ENCODE measurements at regions not wholly inside any gene's neighbourhood (a gene's known extent, or its start where the extent isn't known, plus 50 kb on each side); places are given as distances from the start of the nearest gene placed in this dataset.

- no peak for DNase-seq (ENCODE audit: low spot score)
- H3K36me3 ChIP-seq (replicated peaks in 1 of 2; ENCODE audit: control insufficient read depth in 2 of 2, insufficient read depth in 2 of 2, low read length in 2 of 2), result no peaks in the 10 kb centered on the region
- no peak overlapping the region for H3K4me2 ChIP-seq (ENCODE audit: insufficient read depth, low read length, poor library complexity, severe bottlenecking)
- no peak overlapping the region for H2AFZ ChIP-seq (ENCODE audit: low read length)
- H2BK120ac ChIP-seq (ENCODE audit: low read depth, low read length), result no peak overlapping the region
- no CpG with 5 or more reads among the region's 2 CpGs for WGBS, 2 donors (ENCODE audit: extremely low coverage in 2 of 2, insufficient read length in 2 of 2, insufficient replicate concordance in 1 of 2)
- no peak overlapping the region for H2AK5ac ChIP-seq (ENCODE audit: low read depth, low read length)
- H3K27me3 ChIP-seq (ENCODE audit: control insufficient read depth in 3 of 3, insufficient read depth in 3 of 3, low read depth in 1 of 3, low read length in 3 of 3), result no peaks in the 10 kb centered on the region
- no peak overlapping the region for H4K91ac ChIP-seq (ENCODE audit: low read depth, low read length, poor library complexity)
- no peak overlapping the region for H3K23ac ChIP-seq (ENCODE audit: low read depth, low read length, poor library complexity)
- no peaks in the 10 kb centered on the region for H3K79me1 ChIP-seq (ENCODE audit: low read depth, low read length)
- H3K4ac ChIP-seq (ENCODE audit: low read length), result no peak overlapping the region
- H3K4me3 ChIP-seq (ENCODE audit: low read length in 2 of 2), result no peak overlapping the region
- H3K27ac ChIP-seq (replicated peaks; ENCODE audit: low read length), result no peak overlapping the region
- no peak overlapping the region for H2BK15ac ChIP-seq (ENCODE audit: low read length)
- H3K4me1 ChIP-seq (ENCODE audit: control insufficient read depth in 2 of 2, insufficient read depth in 1 of 2, low read depth in 1 of 2, low read length in 2 of 2), result peaks cover 0 to 2% of the 10 kb centered on the region in 2 donors
- H4K8ac ChIP-seq (ENCODE audit: low read depth, low read length), result no peak overlapping the region
- H3K9me3 ChIP-seq (replicated peaks in 1 of 2; ENCODE audit: control insufficient read depth in 2 of 2, insufficient read depth in 1 of 2, low read depth in 1 of 2, low read length in 2 of 2), result no peaks in the 10 kb centered on the region
- no peak overlapping the region for H2BK5ac ChIP-seq (ENCODE audit: low read length)
- H2BK12ac ChIP-seq (ENCODE audit: low read length), result no peak overlapping the region
- H3K18ac ChIP-seq (ENCODE audit: low read length), result no peak overlapping the region
- no peak overlapping the region for H3K9ac ChIP-seq (ENCODE audit: low read depth, low read length, poor library complexity)
- H3K14ac ChIP-seq (ENCODE audit: low read length), result no peak overlapping the region
Measured at GRCh38 chr3:154782151-154782550, 298.0 kb upstream of the MME start.

- no peak overlapping the region for H2AFZ ChIP-seq (ENCODE audit: low read length)
- peaks cover 0 to 2% of the 10 kb centered on the region in 2 donors for H3K4me1 ChIP-seq (ENCODE audit: control insufficient read depth in 2 of 2, insufficient read depth in 1 of 2, low read depth in 1 of 2, low read length in 2 of 2)
- no peak overlapping the region for H3K14ac ChIP-seq (ENCODE audit: low read length)
- no peak overlapping the region for H3K4me3 ChIP-seq (ENCODE audit: low read length in 2 of 2)
- H3K9me3 ChIP-seq (replicated peaks in 1 of 2; ENCODE audit: control insufficient read depth in 2 of 2, insufficient read depth in 1 of 2, low read depth in 1 of 2, low read length in 2 of 2), result no peaks in the 10 kb centered on the region
- no peak overlapping the region for H2BK12ac ChIP-seq (ENCODE audit: low read length)
- no peak for DNase-seq (ENCODE audit: low spot score)
- no peak overlapping the region for H3K23ac ChIP-seq (ENCODE audit: low read depth, low read length, poor library complexity)
- no peak overlapping the region for H3K27ac ChIP-seq (replicated peaks; ENCODE audit: low read length)
- H2AK5ac ChIP-seq (ENCODE audit: low read depth, low read length), result no peak overlapping the region
- H3K36me3 ChIP-seq (replicated peaks in 1 of 2; ENCODE audit: control insufficient read depth in 2 of 2, insufficient read depth in 2 of 2, low read length in 2 of 2), result no peaks in the 10 kb centered on the region
- H3K4ac ChIP-seq (ENCODE audit: low read length), result no peak overlapping the region
- no peak overlapping the region for H2BK15ac ChIP-seq (ENCODE audit: low read length)
- H3K9ac ChIP-seq (ENCODE audit: low read depth, low read length, poor library complexity), result no peak overlapping the region
- no peak overlapping the region for H3K4me2 ChIP-seq (ENCODE audit: insufficient read depth, low read length, poor library complexity, severe bottlenecking)
- H3K79me1 ChIP-seq (ENCODE audit: low read depth, low read length), result no peaks in the 10 kb centered on the region
- no peak overlapping the region for H2BK120ac ChIP-seq (ENCODE audit: low read depth, low read length)
- no peak overlapping the region for H2BK5ac ChIP-seq (ENCODE audit: low read length)
- H4K91ac ChIP-seq (ENCODE audit: low read depth, low read length, poor library complexity), result no peak overlapping the region
- H3K27me3 ChIP-seq (ENCODE audit: control insufficient read depth in 3 of 3, insufficient read depth in 3 of 3, low read depth in 1 of 3, low read length in 3 of 3), result no peaks in the 10 kb centered on the region
- no CpG with 5 or more reads among the region's 3 CpGs for WGBS, 2 donors (ENCODE audit: extremely low coverage in 2 of 2, insufficient read length in 2 of 2, insufficient replicate concordance in 1 of 2)
- no peak overlapping the region for H4K8ac ChIP-seq (ENCODE audit: low read depth, low read length)
- H3K18ac ChIP-seq (ENCODE audit: low read length), result no peak overlapping the region
Measured at GRCh38 chr3:154781595-154781994, 298.5 kb upstream of the MME start.

DNA sequence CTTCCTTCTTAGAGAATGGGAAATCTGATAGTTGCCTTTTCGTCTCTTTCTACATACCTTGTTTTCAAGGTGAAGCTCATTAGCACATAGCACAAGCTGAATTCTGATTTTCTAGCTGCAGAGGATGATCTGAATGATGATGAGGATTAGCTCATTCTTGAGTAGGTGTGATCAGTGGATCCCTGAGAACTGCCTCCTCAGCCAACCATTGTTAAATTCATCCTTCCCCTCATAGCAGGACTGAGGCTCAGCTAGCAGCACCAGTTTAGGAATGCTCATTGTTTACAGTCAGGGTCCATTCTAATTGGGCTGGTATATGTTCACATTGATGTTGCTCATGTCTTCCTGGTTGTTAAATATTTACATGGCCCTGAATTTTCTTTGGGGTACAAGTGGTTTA is 299.9 kb upstream of the MME start:
- peaks cover 0 to 2% of the 10 kb centered on the region in 2 donors for H3K4me1 ChIP-seq (ENCODE audit: control insufficient read depth in 2 of 2, insufficient read depth in 1 of 2, low read depth in 1 of 2, low read length in 2 of 2)
- WGBS, 2 donors (ENCODE audit: extremely low coverage in 2 of 2, insufficient read length in 2 of 2, insufficient replicate concordance in 1 of 2), result no CpG with 5 or more reads among the region's 1 CpG
- H3K27me3 ChIP-seq (ENCODE audit: control insufficient read depth in 3 of 3, insufficient read depth in 3 of 3, low read depth in 1 of 3, low read length in 3 of 3), result no peaks in the 10 kb centered on the region
- H2BK5ac ChIP-seq (ENCODE audit: low read length), result no peak overlapping the region
- no peak overlapping the region for H3K4me3 ChIP-seq (ENCODE audit: low read length in 2 of 2)
- no peak overlapping the region for H3K18ac ChIP-seq (ENCODE audit: low read length)
- H3K79me1 ChIP-seq (ENCODE audit: low read depth, low read length), result no peaks in the 10 kb centered on the region
- H4K91ac ChIP-seq (ENCODE audit: low read depth, low read length, poor library complexity), result no peak overlapping the region
- no peaks in the 10 kb centered on the region for H3K9me3 ChIP-seq (replicated peaks in 1 of 2; ENCODE audit: control insufficient read depth in 2 of 2, insufficient read depth in 1 of 2, low read depth in 1 of 2, low read length in 2 of 2)
- H2AK5ac ChIP-seq (ENCODE audit: low read depth, low read length), result no peak overlapping the region
- H4K8ac ChIP-seq (ENCODE audit: low read depth, low read length), result no peak overlapping the region
- no peak overlapping the region for H2BK12ac ChIP-seq (ENCODE audit: low read length)
- H3K4me2 ChIP-seq (ENCODE audit: insufficient read depth, low read length, poor library complexity, severe bottlenecking), result no peak overlapping the region
- H3K36me3 ChIP-seq (replicated peaks in 1 of 2; ENCODE audit: control insufficient read depth in 2 of 2, insufficient read depth in 2 of 2, low read length in 2 of 2), result no peaks in the 10 kb centered on the region
- no peak for DNase-seq (ENCODE audit: low spot score)
- H2BK120ac ChIP-seq (ENCODE audit: low read depth, low read length), result no peak overlapping the region
- no peak overlapping the region for H2BK15ac ChIP-seq (ENCODE audit: low read length)
- H3K23ac ChIP-seq (ENCODE audit: low read depth, low read length, poor library complexity), result no peak overlapping the region
- H2AFZ ChIP-seq (ENCODE audit: low read length), result no peak overlapping the region
- no peak overlapping the region for H3K27ac ChIP-seq (replicated peaks; ENCODE audit: low read length)
- H3K14ac ChIP-seq (ENCODE audit: low read length), result no peak overlapping the region
- no peak overlapping the region for H3K9ac ChIP-seq (ENCODE audit: low read depth, low read length, poor library complexity)
- H3K4ac ChIP-seq (ENCODE audit: low read length), result no peak overlapping the region

DNA sequence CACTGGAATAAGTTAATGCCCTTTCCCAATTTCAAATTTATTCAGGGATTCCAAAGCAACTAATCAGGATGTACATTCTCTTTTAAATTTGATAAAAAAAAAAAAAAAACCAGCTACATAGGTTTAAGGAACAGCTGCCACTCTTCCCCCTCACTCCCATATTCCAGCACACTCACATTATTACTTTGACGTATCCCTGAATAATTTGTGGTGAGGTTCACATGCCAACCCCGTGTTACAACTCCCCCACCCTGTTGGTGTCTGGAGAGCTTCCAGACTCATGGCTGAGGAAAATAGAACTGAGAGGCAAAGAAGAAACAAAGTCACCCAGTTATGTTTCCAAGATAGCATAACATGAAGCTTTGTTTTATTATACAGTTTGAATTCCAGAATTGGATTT is 300.5 kb upstream of the MME start:
- Histone ChIP-seq H3K9ac (ENCODE audit: low read depth, low read length, poor library complexity) (no peak overlapping the region), H2BK15ac (ENCODE audit: low read length) (no peak overlapping the region), H2AFZ (ENCODE audit: low read length) (no peak overlapping the region), H3K27me3 (ENCODE audit: control insufficient read depth in 3 of 3, insufficient read depth in 3 of 3, low read depth in 1 of 3, low read length in 3 of 3) (no peaks in the 10 kb centered on the region), H4K91ac (ENCODE audit: low read depth, low read length, poor library complexity) (no peak overlapping the region), H3K27ac (replicated peaks; ENCODE audit: low read length) (no peak overlapping the region), H4K8ac (ENCODE audit: low read depth, low read length) (no peak overlapping the region), H3K14ac (ENCODE audit: low read length) (no peak overlapping the region), H3K4me1 (ENCODE audit: control insufficient read depth in 2 of 2, insufficient read depth in 1 of 2, low read depth in 1 of 2, low read length in 2 of 2) (peaks cover 0 to 2% of the 10 kb centered on the region in 2 donors), H3K36me3 (replicated peaks in 1 of 2; ENCODE audit: control insufficient read depth in 2 of 2, insufficient read depth in 2 of 2, low read length in 2 of 2) (no peaks in the 10 kb centered on the region), H2BK5ac (ENCODE audit: low read length) (no peak overlapping the region), H3K9me3 (replicated peaks in 1 of 2; ENCODE audit: control insufficient read depth in 2 of 2, insufficient read depth in 1 of 2, low read depth in 1 of 2, low read length in 2 of 2) (no peaks in the 10 kb centered on the region), H2BK120ac (ENCODE audit: low read depth, low read length) (no peak overlapping the region), H3K4me2 (ENCODE audit: insufficient read depth, low read length, poor library complexity, severe bottlenecking) (no peak overlapping the region), H3K4ac (ENCODE audit: low read length) (no peak overlapping the region), H2BK12ac (ENCODE audit: low read length) (no peak overlapping the region), H3K4me3 (ENCODE audit: low read length in 2 of 2) (no peak overlapping the region), H2AK5ac (ENCODE audit: low read depth, low read length) (no peak overlapping the region), H3K18ac (ENCODE audit: low read length) (no peak overlapping the region), H3K79me1 (ENCODE audit: low read depth, low read length) (no peaks in the 10 kb centered on the region), H3K23ac (ENCODE audit: low read depth, low read length, poor library complexity) (no peak overlapping the region)
- DNase-seq (ENCODE audit: low spot score), result no peak
- no CpG with 5 or more reads among the region's 2 CpGs for WGBS, 2 donors (ENCODE audit: extremely low coverage in 2 of 2, insufficient read length in 2 of 2, insufficient replicate concordance in 1 of 2)
